H9 (cell line): ENCODE measurements at regions not wholly inside any gene's neighbourhood (a gene's known extent, or its start where the extent isn't known, plus 50 kb on each side); places are given as distances from the start of the nearest gene placed in this dataset.

Experiments
- DNase-seq: peaks from one replicate; pipeline ENCODE4 v3.0.0-alpha.2; 2017
- H2AFZ ChIP-seq: one replicate; pipeline ENCODE4 v1.6.1; 2013; ENCODE audit warnings: mild to moderate bottlenecking, low read length, control low read depth, moderate library complexity
- H2AK5ac ChIP-seq: 2 replicates; pipeline ENCODE4 v1.6.1; 2013; ENCODE audit warnings: low read length, control low read depth, mixed read lengths; ENCODE audit not compliant: insufficient read length
- H2BK120ac ChIP-seq: one replicate; pipeline ENCODE4 v1.6.1; 2013; ENCODE audit warnings: low read depth, mild to moderate bottlenecking, low read length, control low read depth, inconsistent platforms; ENCODE audit not compliant: poor library complexity, severe bottlenecking
- H2BK12ac ChIP-seq: 2 replicates; pipeline ENCODE4 v1.6.1; 2013; ENCODE audit warnings: low read length, control low read depth, mixed read lengths, low read depth; ENCODE audit not compliant: insufficient read length
- H2BK15ac ChIP-seq: 2 replicates; pipeline ENCODE4 v1.6.1; 2013; ENCODE audit warnings: low read depth, low read length, control low read depth
- H2BK20ac ChIP-seq: one replicate; pipeline ENCODE4 v1.6.1; 2013; ENCODE audit warnings: low read depth, mild to moderate bottlenecking, low read length, control low read depth, inconsistent platforms; ENCODE audit not compliant: poor library complexity, severe bottlenecking
- H2BK5ac ChIP-seq: 2 replicates; pipeline ENCODE4 v1.6.1; 2013; ENCODE audit warnings: low read length, control low read depth, mixed read lengths; ENCODE audit not compliant: insufficient read length
- H3K14ac ChIP-seq: 2 replicates; pipeline ENCODE4 v1.6.1; 2013; ENCODE audit warnings: low read length, control low read depth; ENCODE audit not compliant: insufficient read depth
- H3K18ac ChIP-seq: 2 replicates; pipeline ENCODE4 v1.6.1; 2013; ENCODE audit warnings: low read depth, mild to moderate bottlenecking, mixed read lengths, low read length, control low read depth; ENCODE audit not compliant: insufficient read length
- H3K23ac ChIP-seq: 2 replicates; pipeline ENCODE4 v1.6.1; 2013; ENCODE audit warnings: low read length, control low read depth, mixed read lengths, low read depth; ENCODE audit not compliant: insufficient read length
- H3K23me2 ChIP-seq: 2 replicates; pipeline ENCODE4 v1.6.1; 2013; ENCODE audit warnings: low read depth, mild to moderate bottlenecking, mixed read lengths, low read length, control low read depth; ENCODE audit not compliant: insufficient read length, poor library complexity, severe bottlenecking
- H3K27ac ChIP-seq: 2 replicates; pipeline ENCODE4 v1.5.1; 2013; ENCODE audit warnings: low read length, control low read depth, mixed read lengths, low read depth; ENCODE audit not compliant: insufficient read length
- H3K27me3 ChIP-seq: 2 replicates; pipeline ENCODE4 v1.6.1; 2013; ENCODE audit warnings: low read length, control low read depth, inconsistent platforms; ENCODE audit not compliant: insufficient read depth
- H3K4ac ChIP-seq: 2 replicates; pipeline ENCODE4 v1.6.1; 2013; ENCODE audit warnings: low read depth, mild to moderate bottlenecking, control low read depth, inconsistent platforms, low read length, moderate library complexity
- H3K4me1 ChIP-seq: 2 replicates; pipeline ENCODE4 v1.6.1; 2013; ENCODE audit warnings: low read length, control low read depth, inconsistent platforms; ENCODE audit not compliant: insufficient read depth
- H3K4me2 ChIP-seq: 2 replicates; pipeline ENCODE4 v1.6.1; 2013; ENCODE audit warnings: low read length, control low read depth, mixed read lengths; ENCODE audit not compliant: insufficient read length, insufficient read depth
- H3K56ac ChIP-seq: 2 replicates; pipeline ENCODE4 v1.6.1; 2013; ENCODE audit warnings: low read depth, mild to moderate bottlenecking, mixed read lengths, low read length, control low read depth; ENCODE audit not compliant: insufficient read length
- H3K79me1 ChIP-seq: 2 replicates; pipeline ENCODE4 v1.6.1; 2013; ENCODE audit warnings: low read depth, mild to moderate bottlenecking, moderate library complexity, low read length, control low read depth, inconsistent platforms; ENCODE audit not compliant: insufficient read depth, poor library complexity, severe bottlenecking
- H3K79me2 ChIP-seq: 2 replicates; pipeline ENCODE4 v1.6.1; 2013; ENCODE audit warnings: low read length, control low read depth, inconsistent platforms; ENCODE audit not compliant: insufficient read depth
- H3K9ac ChIP-seq: 2 replicates; pipeline ENCODE4 v1.6.1; 2013; ENCODE audit warnings: low read length, control low read depth, mixed read lengths; ENCODE audit not compliant: insufficient read length; ENCODE audit errors: extremely low read depth
- H3K9me3 ChIP-seq: one replicate; pipeline ENCODE4 v1.6.1; 2013; ENCODE audit warnings: low read depth, low read length, inconsistent platforms; ENCODE audit not compliant: control insufficient read depth
- H3T11ph ChIP-seq: one replicate; pipeline ENCODE4 v1.6.1; 2013; ENCODE audit warnings: mild to moderate bottlenecking, low read length, control low read depth, inconsistent platforms
- H4K20me1 ChIP-seq: one replicate; pipeline ENCODE4 v1.6.1; 2013; ENCODE audit not compliant: control insufficient read depth, insufficient read length, insufficient read depth
- H4K5ac ChIP-seq: 2 replicates; pipeline ENCODE4 v1.6.1; 2013; ENCODE audit warnings: low read depth, mild to moderate bottlenecking, mixed read lengths, low read length, control low read depth; ENCODE audit not compliant: insufficient read length
- H4K8ac ChIP-seq: replicated peaks from 2 replicates; pipeline ENCODE4 v1.6.1; 2013; ENCODE audit warnings: low read length, control low read depth, mixed read lengths, low read depth; ENCODE audit not compliant: insufficient read length
- H4K91ac ChIP-seq: 2 replicates; pipeline ENCODE4 v1.6.1; 2013; ENCODE audit warnings: low read depth, mild to moderate bottlenecking, moderate library complexity, mixed read lengths, low read length, control low read depth; ENCODE audit not compliant: insufficient read length
- H3K27ac Mint-ChIP-seq, 3 experiments: 2 replicates in 2 of 3; 3 replicates in 1 of 3; pipeline ENCODE4 v1.8.0; 2020 to 2021; ENCODE audit warnings: mixed read lengths in 3 of 3, mild to moderate bottlenecking in 1 of 3, moderate library complexity in 1 of 3
- H3K27me3 Mint-ChIP-seq: 2 replicates; pipeline ENCODE4 v1.8.0; 2021; ENCODE audit warnings: low read depth, mild to moderate bottlenecking, moderate library complexity, mixed read lengths
- H3K36me3 Mint-ChIP-seq, 3 experiments: 2 replicates in 2 of 3; 3 replicates in 1 of 3; pipeline ENCODE4 v1.8.0; 2020 to 2021; ENCODE audit warnings: low read depth in 3 of 3, mixed read lengths in 3 of 3; ENCODE audit not compliant: insufficient read depth in 1 of 3
- H3K4me1 Mint-ChIP-seq, 2 experiments: 2 replicates each; pipeline ENCODE4 v1.8.0; 2020; ENCODE audit warnings: mixed read lengths in 2 of 2
- H3K4me3 Mint-ChIP-seq, 2 experiments: 2 replicates in 1 of 2; 3 replicates in 1 of 2; pipeline ENCODE4 v1.8.0; 2020 to 2021; ENCODE audit warnings: mild to moderate bottlenecking in 2 of 2, mixed read lengths in 2 of 2, moderate library complexity in 1 of 2
- H3K9me3 Mint-ChIP-seq, 2 experiments: 2 replicates in 1 of 2; 3 replicates in 1 of 2; pipeline ENCODE4 v1.8.0; 2020; ENCODE audit warnings: mild to moderate bottlenecking in 2 of 2, mixed read lengths in 2 of 2, moderate library complexity in 1 of 2
- WGBS: extraction: QIAGEN DNeasy Blood & Tissue Kit; methylation state at CpG from one replicate; pipeline ENCODE4 v1.1.7; 2013; ENCODE audit warnings: missing lambda C conversion rate, low lambda C conversion rate, mixed read lengths; ENCODE audit not compliant: insufficient read length; ENCODE audit errors: extremely low coverage; 5-methylcytosine and 5-hydroxymethylcytosine counted together
- TF ChIP-seq, protein P1 (sequence below): fragments of 200-600 bp; sonication (generic); conservative IDR thresholded peaks from 3 replicates; pipeline ENCODE4 v1.8.0; 2021; ENCODE audit warnings: antibody characterized with exemption, mild to moderate bottlenecking

DNA sequence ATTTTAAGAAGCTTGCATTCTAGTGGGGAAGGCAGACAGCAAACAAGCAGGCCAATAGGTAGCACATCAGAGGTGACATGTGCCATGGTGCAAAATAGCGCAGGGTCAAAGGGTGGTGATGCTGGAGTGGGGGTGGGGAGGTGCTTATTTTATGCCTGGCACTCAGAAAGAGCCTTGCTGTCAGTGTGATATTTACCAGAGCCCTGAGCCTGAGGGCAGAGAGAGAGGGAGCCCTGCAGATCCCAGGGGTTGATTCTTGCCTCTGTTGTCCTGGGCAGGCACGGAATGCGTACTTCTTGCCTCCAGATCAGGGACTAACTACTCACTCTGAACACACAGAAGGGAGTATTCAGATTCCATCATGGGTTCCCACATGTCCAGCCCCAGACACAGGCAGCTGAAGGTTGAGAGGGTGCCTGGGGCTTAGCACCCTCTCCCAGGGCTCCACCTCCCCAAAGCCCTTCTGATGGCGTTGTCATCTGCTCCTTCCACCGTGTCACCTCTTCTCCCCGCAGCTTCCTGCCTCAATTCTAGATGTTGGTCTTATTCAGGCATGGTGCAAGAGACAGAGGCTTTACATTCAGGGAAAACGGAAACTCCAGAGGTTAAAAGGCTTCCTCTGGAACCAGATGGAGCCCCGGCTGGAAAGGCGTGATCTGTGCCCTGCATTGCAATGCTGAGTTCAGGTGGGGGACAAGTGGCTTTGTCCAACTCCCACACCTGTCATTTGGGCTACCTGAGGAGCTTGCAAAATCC, 252.3 kb downstream of the HAUS1 start:
- no peak overlapping the region for H3K18ac ChIP-seq
- H4K8ac ChIP-seq = no peak overlapping the region
- Mint-ChIP-seq H3K9me3 (peaks cover 0 to 9% of the 10 kb centered on the region in 2 experiments; a peak in 4 of 5 replicates), H3K4me3 (no peak overlapping the region), H3K4me1 (peaks cover 7 to 9% of the 10 kb centered on the region in 2 experiments), H3K36me3 (peaks cover 6 to 18% (median 8%) of the 10 kb centered on the region in 3 experiments; a peak in 5 of 7 replicates), H3K27me3 (no peaks in the 10 kb centered on the region; the same call in none of the 2 replicates), H3K27ac (peak overlapping the region in 1 of 3 experiments; percentile 17; a peak in 1 of 7 replicates)
- H2BK120ac ChIP-seq = no peak overlapping the region
- H3K14ac ChIP-seq = no peak overlapping the region
- no peak overlapping the region for H3K4me2 ChIP-seq
- DNase-seq = no peak
- H2AFZ ChIP-seq = no peak overlapping the region
- H4K91ac ChIP-seq = no peak overlapping the region
- H3K23ac ChIP-seq = no peak overlapping the region
- no peaks in the 10 kb centered on the region for H3K4me1 ChIP-seq
- H2BK12ac ChIP-seq = no peak overlapping the region
- no peak overlapping the region for H3K4ac ChIP-seq
- no peak overlapping the region for H2BK5ac ChIP-seq
- no peaks in the 10 kb centered on the region for H3K9me3 ChIP-seq
- no peaks in the 10 kb centered on the region for H4K20me1 ChIP-seq
- no peak overlapping the region for H2BK15ac ChIP-seq
- H3K56ac ChIP-seq = no peak overlapping the region
- no peak overlapping the region for H2AK5ac ChIP-seq
- no peaks in the 10 kb centered on the region; the same call in 1 of the 2 replicates for H3K79me2 ChIP-seq
- no peak overlapping the region for H4K5ac ChIP-seq
- no peak overlapping the region for H3K27ac ChIP-seq
- H3K79me1 ChIP-seq = no peaks in the 10 kb centered on the region
- TF ChIP-seq, protein P1, sequence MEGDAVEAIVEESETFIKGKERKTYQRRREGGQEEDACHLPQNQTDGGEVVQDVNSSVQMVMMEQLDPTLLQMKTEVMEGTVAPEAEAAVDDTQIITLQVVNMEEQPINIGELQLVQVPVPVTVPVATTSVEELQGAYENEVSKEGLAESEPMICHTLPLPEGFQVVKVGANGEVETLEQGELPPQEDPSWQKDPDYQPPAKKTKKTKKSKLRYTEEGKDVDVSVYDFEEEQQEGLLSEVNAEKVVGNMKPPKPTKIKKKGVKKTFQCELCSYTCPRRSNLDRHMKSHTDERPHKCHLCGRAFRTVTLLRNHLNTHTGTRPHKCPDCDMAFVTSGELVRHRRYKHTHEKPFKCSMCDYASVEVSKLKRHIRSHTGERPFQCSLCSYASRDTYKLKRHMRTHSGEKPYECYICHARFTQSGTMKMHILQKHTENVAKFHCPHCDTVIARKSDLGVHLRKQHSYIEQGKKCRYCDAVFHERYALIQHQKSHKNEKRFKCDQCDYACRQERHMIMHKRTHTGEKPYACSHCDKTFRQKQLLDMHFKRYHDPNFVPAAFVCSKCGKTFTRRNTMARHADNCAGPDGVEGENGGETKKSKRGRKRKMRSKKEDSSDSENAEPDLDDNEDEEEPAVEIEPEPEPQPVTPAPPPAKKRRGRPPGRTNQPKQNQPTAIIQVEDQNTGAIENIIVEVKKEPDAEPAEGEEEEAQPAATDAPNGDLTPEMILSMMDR = no peak
- no peaks in the 10 kb centered on the region for H3K27me3 ChIP-seq
- H3K9ac ChIP-seq = no peak overlapping the region
- H3K23me2 ChIP-seq = no peaks in the 10 kb centered on the region
- no peak overlapping the region for H3T11ph ChIP-seq
- no CpG with 5 or more reads among the region's 9 CpGs for WGBS
- H2BK20ac ChIP-seq = no peak overlapping the region
